ENCODE measurements at regions not wholly inside any gene's neighbourhood (a gene's known extent, or its start where the extent isn't known, plus 50 kb on each side); places are given as distances from the start of the nearest gene placed in this dataset.

DNA sequence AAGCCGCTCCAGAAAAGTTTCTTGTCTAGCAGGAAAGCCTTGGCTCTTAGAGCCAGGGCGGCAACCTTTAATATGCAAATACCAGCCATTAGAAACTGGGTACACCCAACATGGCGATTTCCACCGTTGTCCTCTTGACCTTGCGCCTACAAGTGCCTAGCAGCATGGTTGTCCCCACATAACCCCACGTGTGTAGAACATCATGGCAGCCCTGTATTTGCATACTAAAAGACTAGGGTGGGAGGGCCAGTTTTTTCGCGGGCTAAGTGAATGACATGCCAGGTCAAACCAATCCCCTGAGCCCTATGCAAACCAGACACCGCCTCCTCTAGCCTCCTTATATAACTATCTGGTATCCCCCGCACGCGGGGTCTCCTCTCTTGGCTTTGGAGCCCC lies 58.4 kb upstream of the FZD8 start:
- DNase-seq: no peak

GRCh38 chr10:35699848-35700486 lies 57.9 kb upstream of the FZD8 start:
- DNase-seq: no peak

DNA sequence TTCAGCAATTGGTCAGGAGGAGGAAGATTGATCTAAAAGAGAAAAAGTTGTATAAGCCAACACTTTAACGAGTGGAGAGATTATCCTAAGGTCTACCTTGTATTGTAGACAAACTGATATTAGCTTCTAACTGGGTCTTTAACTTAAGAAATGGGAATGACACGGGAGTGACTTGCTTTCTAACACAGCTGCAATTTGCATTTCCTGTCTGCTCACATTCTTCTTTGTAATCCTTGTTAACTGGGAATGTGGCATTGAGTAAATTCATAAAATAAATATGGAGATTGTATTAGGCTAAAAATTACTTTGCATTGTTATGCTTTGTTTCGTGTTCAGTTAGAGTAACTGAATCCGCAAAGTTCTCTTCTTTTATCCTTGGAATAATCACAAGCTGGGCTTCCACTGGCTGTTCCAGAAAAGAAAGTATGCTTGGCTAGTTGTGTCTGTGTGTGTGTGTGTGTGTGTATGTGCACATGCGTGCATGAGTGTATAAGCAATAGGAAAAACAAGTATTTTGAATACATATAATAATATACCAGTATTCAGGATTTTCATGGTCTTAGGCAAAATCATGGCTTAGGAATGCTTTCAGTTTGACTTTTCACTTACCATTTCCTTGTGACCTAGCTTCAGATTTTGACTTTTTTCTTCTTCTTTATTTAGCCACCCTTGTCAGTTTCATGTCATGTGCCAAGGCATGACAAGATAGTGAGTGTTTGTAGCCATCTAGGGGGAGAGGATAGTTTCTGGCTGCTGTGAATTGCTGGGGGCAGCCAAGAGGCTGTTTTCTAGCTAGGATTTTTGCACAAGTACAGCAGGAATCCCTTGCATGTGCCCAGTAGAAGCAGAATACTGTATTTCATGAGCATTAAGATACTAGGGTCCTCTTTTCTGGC lies 54.5 kb upstream of the FZD8 start:
- no peak for DNase-seq

GRCh38 chr10:35693800-35694199 lies 51.7 kb upstream of the FZD8 start:
- no peak for DNase-seq

Data from hypothalamus (tissue), 51 donors.